Stimulated activated CD8-positive, alpha-beta memory T cell treated with anti-CD3 and anti-CD28 coated beads, Interleukin-12 subunit alpha, Interleukin-12 subunit beta, amount 100 ng/mL, for 24 hours (primary cell): ENCODE measurements at regions not wholly inside any gene's neighbourhood (a gene's known extent, or its start where the extent isn't known, plus 50 kb on each side); places are given as distances from the start of the nearest gene placed in this dataset.
"Not testable (repeated sequence)": the region's sequence is repeated elsewhere in the genome, so short reads cannot be mapped to it uniquely, and the experiment has no call there.

Source experiments
- DNase-seq: peaks from one replicate; pipeline ENCODE4 v3.0.0-alpha.2; 2020; ENCODE audit errors: extremely low read depth

GRCh38 chr1:91207691-91208090 lies 185.9 kb upstream of the ZNF644 start:
- not testable (repeated sequence) for DNase-seq

DNA sequence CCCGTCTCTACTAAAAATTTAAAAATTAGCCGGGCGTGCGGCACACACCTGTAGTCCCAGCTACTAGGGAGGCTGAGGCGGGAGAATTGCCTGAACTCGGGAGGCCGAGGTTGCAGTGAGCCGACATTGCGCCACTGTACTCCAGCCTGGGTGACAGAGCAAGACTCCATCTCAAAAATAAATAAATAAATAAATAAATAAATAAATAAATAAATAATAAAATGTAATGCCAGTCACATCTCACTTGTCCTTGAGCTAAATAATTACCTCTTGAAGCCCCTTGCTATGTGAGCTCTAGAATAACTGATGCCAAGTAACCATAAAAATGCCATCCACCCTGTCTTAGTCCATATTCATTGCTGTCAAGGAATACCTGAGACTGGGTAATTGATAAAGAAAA lies 182.3 kb upstream of the ZNF644 start:
- DNase-seq: not testable (repeated sequence)

DNA sequence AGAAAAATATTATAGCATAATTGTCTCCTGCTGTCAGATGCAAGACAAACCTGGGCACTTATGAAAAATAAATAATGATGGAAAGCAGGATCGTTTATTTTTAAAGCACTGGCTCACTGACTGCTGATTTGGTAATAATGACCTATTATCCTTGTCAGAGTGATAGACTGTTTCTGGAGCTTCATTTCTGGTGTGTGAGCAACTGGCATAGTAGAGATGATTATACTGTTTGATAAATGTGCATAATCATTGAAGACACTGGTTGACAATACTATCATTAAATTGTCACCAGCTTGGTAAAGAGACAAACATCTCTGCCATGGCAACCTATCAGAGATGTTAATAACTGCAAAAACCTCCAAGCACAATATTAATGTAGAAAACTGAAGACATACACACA lies 179.9 kb upstream of the ZNF644 start:
- no peak for DNase-seq

DNA sequence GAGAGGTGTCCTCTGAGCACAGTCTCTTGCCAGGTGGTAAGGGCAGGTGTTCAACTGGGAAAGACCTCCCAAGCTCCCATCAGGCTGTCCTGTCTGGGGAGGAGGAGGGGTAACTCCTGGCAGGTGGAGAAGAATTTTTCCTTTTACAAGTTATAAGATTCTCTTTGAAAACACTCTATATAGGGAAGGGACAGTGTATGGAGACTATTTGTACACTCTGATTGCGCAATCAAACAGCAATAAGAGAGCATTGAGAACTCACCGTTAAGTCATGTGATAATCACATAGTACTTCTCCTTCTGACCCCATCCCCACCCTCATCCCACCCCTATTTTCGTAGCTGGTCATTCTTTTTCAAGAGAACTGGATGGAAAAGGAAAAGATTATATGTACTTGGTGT lies 179.3 kb upstream of the ZNF644 start:
- no peak for DNase-seq

- no peak for DNase-seq
Observed at GRCh38 chr1:91200675-91201074, 178.8 kb upstream of the ZNF644 start.

- no peak for DNase-seq
Observed at GRCh38 chr1:91199988-91200387, 178.2 kb upstream of the ZNF644 start.

DNA sequence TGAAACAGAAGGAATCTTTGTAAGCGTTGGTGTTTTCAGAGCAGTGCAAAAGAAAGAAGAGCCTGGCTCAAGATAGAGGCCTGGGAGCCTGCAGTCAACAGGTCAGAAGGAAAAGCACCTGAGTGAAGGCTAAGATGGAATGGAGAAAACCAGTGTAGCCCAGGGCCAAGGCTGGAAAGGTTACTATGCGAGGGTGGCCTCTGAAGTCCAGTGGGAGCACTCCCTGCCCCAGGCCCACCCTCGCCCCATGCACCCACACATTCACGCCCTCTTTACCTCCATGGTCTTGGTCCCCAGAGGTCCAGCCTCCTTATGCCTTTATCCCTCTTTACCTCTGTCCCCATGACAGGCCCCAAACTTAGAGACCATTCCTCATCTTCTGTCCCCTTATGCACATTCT lies 169.2 kb upstream of the ZNF644 start:
- DNase-seq: no peak

DNA sequence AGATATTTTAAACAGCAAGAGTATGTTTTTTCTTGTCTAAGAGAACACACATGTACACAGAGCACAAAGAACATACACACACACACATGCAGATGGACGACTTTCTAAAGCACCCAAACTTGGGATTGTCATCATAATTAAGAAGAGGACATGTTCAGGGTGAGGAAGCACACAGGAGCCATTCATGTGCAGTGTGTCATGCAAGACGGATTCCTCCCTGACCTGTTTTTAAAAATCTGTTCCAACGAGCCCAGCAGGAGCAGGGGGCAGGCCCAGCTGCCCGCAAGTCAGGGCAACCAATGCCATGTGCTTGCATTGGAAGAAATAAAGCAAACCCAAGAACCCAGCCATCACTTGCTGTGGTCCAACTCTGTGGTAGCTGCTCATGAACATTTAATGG lies 167.3 kb upstream of the ZNF644 start:
- DNase-seq: no peak

DNA sequence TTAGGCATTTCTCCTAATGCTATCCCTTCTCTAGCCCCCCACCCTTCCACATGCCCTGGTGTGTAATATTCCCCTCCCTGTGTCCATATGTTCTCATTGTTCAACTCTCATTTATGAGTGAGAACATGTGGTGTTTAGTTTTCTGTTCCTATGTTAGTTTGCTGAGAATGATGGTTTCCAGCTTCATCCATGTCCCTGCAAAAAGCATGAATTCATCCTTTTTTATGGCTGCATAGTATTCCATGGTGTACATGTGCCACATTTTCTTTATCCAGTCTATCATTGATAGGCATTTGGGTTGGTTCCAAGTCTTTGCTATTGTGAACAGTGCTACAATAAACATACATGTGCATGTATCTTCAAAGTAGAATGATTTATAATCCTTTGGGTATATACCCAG lies 161.0 kb upstream of the ZNF644 start:
- not testable (repeated sequence) for DNase-seq

DNA sequence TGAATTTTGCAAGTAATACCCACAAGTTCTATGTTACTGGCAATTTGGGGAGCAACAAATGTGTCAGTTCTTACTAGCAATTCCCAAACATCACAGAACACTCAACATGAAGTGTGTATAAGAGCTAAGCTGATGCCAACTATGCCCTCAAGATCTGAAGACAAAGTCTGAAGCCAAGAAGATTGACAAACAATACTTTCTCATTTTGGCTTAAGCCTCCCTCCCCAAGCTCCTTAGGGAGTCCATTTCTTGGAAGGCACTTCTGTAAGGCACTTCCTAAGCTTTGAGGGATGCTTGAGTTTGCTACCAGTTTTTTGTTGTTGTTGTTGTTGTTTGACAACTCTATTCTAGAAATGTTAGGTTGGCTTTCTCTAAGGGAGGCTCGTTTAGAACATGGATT lies 154.4 kb upstream of the ZNF644 start:
- DNase-seq: no peak

- DNase-seq: no peak
Observed at GRCh38 chr1:91174734-91175133, 152.9 kb upstream of the ZNF644 start.

GRCh38 chr1:91173346-91173890 lies 151.6 kb upstream of the ZNF644 start:
- no peak for DNase-seq

DNA sequence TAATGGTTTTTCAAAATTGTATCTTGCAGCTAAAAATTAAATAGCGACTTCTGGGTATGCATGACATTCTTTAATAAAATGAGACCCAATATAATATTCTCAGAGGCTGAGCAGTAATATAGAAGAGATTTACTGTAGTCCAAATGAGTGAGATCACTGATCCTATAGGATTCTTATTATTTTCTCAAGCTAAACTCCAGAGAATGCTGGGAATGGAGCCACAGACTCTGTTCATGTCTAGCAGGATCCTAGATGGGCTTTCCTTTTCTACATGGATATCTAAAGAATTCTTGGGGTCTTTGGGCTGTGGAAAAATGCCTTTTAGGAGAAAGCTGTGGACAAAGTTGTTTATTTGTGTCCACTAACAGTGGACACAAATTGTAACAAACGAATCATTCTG lies 150.7 kb upstream of the ZNF644 start:
- DNase-seq: no peak

DNA sequence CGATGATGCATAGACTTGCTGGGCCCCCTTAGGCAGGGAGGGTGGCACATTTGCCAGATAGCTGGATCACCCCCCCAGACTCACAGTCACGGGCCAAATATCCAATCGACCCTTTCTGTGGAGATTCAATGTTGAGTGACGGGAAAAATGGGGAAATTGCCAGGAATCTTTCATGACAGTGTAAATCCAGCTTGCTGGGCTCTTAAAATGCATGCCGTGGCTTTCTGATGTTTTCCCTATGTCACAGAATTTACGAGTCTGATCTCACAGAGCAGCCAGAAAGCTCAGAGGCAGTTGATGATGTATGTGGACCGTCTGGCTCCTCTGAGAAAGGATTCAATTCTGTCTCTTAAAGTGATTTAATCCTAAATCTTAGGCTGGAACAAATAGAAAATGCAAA lies 150.1 kb upstream of the ZNF644 start:
- no peak for DNase-seq

DNA sequence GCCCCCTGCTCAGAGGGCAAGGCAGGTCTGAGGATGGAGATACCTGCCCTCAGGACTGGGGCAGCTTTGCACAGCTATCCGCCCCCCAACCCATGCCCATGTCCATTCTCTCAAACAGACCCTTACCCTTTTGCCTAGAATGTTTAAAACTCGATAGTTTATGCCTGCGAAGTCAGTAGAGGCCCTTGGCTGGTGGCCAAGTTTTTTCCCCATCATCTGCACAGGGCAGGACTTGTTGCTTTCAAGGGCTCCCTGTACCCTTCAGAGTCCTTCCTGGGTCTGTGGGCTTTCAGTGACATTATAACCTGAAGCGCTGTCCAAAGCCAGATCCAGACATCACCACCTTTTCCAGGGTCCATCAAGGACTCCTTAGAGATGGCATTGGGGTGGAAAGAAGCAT lies 148.7 kb upstream of the ZNF644 start:
- no peak for DNase-seq

- no peak for DNase-seq
Observed at GRCh38 chr1:91166106-91166712, 144.4 kb upstream of the ZNF644 start.

DNA sequence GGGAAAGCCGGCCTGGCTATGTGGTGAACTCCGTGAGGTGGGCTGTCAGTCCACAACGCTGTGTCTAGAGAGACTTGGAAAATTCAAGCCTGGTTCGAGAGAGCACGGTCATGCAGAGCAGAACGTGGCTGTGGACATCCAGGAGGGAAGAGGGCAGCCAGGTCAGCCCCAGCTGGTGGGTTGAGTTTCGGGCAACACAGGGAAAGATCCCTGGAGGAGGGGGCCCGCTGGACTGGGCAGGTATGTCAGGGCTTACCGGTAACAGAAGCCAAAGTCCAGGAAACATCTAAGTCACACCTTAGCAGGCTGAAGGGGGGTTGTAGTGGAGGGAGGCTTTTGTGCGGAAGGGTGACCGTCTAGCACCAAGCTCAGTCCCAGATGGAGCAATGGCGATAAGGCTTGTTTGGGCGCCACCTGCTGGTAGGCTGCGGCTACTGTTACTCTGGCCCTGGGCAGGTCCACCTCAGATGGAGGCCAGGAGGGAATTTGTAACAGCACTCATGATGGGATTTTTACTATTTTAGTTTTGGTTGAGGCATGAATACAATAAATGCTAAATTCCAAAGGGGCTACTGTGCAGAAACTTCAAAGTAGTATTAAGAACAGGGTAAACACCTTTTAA lies 143.3 kb upstream of the ZNF644 start:
- peak; percentile 35 for DNase-seq

GRCh38 chr1:91162613-91163012 lies 140.8 kb upstream of the ZNF644 start:
- no peak for DNase-seq

DNA sequence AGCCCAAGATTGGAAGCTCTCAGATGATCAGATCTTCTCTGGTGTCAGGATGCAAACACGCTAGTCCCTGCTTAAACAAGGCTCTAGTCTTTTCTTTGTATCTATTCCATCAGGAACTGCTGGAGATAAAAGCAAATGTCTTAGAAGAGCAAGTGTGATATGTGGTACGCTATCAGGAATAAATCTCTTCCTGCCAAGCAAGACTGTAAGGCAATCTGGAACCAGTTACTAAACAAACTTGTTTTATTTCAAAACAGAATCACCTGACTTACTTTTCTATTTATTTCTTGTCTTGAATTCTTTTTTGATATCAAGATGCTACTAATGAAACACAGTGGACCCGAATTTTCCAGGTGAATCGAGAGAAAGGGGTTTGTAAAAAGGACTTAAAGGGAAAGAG lies 139.9 kb upstream of the ZNF644 start:
- no peak for DNase-seq

GRCh38 chr1:91161166-91161565 lies 139.3 kb upstream of the ZNF644 start:
- no peak for DNase-seq

DNA sequence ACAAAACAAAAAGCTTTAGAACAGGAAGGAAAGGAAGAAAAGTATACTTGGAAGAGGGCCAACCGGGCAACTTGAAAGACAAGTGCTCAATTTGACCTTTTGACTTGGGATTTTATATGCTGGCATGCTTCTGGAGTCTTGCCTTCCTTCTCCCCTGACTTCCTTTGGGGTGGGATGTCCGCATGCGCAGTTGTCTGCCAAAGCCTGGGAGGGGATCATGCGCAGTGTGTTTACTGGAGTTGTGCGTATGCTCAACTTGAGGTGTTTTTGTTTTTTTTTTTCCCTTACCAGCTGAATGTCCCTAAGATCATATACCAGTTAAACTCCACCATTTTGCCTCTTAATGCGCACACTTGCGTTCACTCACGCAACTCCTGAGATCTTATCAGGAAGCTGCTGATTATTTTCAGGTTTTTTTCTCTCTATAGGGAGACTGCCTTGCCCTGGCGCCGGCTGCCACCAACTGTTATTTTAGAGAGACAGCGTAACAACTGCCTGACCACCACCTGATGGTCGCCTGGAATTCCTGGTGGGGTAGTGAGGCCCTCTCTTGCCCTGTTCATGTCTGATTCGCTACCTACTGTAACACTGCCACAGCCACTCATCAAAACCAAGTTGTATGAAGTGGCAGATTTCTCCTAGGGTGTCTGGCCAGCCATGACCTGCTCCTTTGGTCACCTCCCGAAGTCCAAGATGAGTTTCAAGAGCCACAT lies 138.7 kb upstream of the ZNF644 start:
- no peak for DNase-seq

DNA sequence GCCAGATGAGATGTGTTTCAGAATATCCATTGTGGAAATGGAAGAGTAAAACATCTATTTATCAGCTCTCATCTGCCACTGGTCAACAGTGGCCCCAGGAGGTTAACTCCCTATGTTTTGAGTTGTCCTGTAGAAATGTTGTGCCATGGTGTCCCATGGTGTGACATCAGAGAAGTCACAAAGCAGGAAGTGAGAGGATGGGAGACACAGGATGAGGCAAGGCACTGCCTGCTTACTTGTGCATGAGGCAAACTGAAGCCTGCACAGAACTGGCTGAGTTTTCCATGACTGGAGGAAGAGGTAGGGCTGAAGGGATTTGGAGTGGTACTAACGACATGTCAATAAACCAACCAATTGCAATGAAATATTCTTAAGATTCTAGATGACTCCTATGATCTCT lies 131.5 kb upstream of the ZNF644 start:
- no peak for DNase-seq

DNA sequence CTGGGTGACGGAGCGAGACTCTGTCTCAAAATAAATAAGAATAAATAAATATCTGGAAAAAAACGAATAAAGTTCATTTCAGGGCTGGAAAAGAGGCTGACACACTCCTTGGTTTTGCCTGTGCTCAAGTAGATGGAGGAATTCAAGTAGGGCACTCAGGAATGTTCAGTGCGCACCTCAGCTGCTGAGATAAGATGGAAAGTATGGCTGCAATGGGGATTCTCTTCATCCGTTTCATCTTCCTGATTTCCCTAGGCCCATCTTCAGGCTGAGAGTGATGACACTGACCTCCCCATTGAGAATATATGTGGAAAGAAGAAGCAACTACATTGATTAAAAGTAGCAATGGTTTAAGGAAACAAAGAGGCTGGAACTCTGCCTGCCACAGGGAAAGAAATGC lies 130.5 kb upstream of the ZNF644 start:
- no peak for DNase-seq
